ENCODE measurements at regions not wholly inside any gene's neighbourhood (a gene's known extent, or its start where the extent isn't known, plus 50 kb on each side); places are given as distances from the start of the nearest gene placed in this dataset.

DNA sequence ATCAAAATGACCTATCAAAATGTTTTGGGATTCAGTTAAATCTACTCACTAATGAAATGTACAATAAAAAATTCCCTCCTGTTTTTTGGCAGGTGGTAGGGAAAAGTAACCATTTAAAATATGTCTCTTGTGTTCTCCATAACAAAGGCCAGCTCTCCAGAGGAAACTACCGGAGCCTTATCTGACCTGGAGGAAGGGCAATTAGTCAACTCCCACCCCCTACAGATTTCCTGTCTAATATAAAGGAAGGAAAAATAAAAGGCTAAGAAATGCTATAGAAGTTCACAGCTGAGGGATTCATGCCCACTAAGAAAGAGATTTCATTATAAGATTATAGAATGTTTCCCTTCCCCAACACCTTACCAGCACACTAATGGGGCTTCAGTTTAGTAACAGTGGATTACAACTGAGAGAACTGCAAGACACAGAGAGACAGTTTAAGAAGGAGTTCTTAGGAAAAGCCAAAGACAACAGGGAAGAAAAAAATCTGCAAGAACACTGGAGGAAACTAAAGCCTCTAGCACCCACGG, 376.5 kb upstream of the KCNMB2 start:
- TF ChIP-seq POLR2A (IDR thresholded peaks at IDR 0.05): no peak
- TF ChIP-seq, protein P1, sequence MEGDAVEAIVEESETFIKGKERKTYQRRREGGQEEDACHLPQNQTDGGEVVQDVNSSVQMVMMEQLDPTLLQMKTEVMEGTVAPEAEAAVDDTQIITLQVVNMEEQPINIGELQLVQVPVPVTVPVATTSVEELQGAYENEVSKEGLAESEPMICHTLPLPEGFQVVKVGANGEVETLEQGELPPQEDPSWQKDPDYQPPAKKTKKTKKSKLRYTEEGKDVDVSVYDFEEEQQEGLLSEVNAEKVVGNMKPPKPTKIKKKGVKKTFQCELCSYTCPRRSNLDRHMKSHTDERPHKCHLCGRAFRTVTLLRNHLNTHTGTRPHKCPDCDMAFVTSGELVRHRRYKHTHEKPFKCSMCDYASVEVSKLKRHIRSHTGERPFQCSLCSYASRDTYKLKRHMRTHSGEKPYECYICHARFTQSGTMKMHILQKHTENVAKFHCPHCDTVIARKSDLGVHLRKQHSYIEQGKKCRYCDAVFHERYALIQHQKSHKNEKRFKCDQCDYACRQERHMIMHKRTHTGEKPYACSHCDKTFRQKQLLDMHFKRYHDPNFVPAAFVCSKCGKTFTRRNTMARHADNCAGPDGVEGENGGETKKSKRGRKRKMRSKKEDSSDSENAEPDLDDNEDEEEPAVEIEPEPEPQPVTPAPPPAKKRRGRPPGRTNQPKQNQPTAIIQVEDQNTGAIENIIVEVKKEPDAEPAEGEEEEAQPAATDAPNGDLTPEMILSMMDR (IDR thresholded peaks at IDR 0.05): no peak
